ENCODE measurements at regions not wholly inside any gene's neighbourhood (a gene's known extent, or its start where the extent isn't known, plus 50 kb on each side); places are given as distances from the start of the nearest gene placed in this dataset.

DNA sequence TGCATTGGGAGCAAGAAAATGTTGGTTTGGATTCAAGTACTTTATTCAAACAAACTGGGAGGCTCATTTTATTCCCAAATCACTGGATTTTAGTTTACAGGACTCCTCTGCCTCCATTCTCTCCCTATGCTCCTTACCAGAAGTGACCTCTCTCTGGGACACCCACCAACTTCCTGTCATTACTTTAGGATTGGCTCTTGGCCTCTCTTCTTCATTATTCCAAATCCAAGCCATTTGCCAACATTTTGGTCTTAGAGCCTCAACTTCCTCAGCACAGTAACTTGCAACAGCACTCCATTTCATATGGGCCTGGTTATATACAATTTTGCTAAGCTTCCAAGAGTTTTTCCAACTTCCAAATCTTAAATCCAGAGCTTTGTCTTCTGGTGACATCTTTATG is 432.1 kb downstream of the NR2F2 start:
- Histone ChIP-seq H3K27ac (ENCODE audit: low read depth, low read length) (no peak overlapping the region), H3K27me3 (ENCODE audit: control insufficient read depth in 5 of 5, insufficient read depth in 4 of 5, low read length in 5 of 5) (peaks cover 0 to 3% (median 0%) of the 10 kb centered on the region in 5 donors), H3K4me1 (ENCODE audit: control insufficient read depth in 5 of 5, insufficient read depth in 5 of 5, low read length in 5 of 5) (no peaks in the 10 kb centered on the region), H3K4me3 (ENCODE audit: low read depth in 1 of 5, low read length in 5 of 5) (no peak overlapping the region), H3K36me3 (ENCODE audit: control insufficient read depth in 5 of 5, insufficient read depth in 5 of 5, low read length in 5 of 5) (no peaks in the 10 kb centered on the region), H3K9me3 (ENCODE audit: control insufficient read depth in 5 of 5, low read length in 5 of 5) (no peaks in the 10 kb centered on the region), H3K9ac (ENCODE audit: low read length in 5 of 5) (no peak overlapping the region)

DNA sequence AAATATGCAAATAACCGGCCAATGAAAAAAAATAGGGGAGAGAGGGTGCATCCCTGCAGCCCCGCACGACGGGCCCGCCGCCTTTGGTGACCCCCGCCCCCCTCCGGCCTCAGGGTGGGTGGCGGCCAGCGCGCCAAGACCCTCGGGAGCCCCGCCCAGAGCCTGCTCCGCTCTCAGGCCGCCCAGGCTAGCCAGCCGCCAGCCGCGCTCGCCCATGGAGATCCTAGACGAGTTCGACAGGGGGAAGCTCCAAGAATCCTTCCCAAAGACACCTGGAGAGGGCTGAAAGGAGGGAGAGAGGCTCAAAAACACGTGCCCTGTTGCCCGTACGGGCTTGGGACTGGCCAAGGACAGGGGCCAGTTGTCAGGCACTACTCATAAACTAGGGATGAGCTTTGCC is 434.0 kb downstream of the NR2F2 start:
- Histone ChIP-seq H3K9me3 (ENCODE audit: control insufficient read depth in 5 of 5, low read length in 5 of 5) (no peaks in the 10 kb centered on the region), H3K36me3 (ENCODE audit: control insufficient read depth in 5 of 5, insufficient read depth in 5 of 5, low read length in 5 of 5) (no peaks in the 10 kb centered on the region), H3K4me3 (ENCODE audit: low read depth in 1 of 5, low read length in 5 of 5) (no peak overlapping the region), H3K4me1 (ENCODE audit: control insufficient read depth in 5 of 5, insufficient read depth in 5 of 5, low read length in 5 of 5) (no peaks in the 10 kb centered on the region), H3K27me3 (ENCODE audit: control insufficient read depth in 5 of 5, insufficient read depth in 4 of 5, low read length in 5 of 5) (peaks cover 0 to 5% (median 0%) of the 10 kb centered on the region in 5 donors), H3K27ac (ENCODE audit: low read depth, low read length) (no peak overlapping the region), H3K9ac (ENCODE audit: low read length in 5 of 5) (no peak overlapping the region)

DNA sequence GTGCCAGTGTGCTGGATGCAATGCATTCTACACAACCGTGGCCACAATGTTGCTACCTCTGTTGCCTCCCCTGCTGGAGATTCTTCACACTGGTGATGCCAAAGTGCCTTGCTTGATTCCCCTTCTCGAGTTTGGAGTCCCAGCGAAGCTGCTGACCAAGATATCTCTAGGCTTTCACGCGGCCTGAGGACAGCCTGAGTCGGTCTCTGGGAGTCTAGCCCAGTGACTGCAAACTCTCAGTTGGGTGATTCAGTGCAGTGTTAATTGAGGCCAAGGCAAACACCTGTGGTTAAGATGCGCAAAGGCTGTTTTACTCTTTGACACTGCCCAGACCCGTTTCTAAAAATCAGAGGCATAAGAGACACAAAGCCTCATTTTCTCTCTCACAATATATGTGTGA is 434.4 kb downstream of the NR2F2 start:
- no peaks in the 10 kb centered on the region for H3K4me1 ChIP-seq (ENCODE audit: control insufficient read depth in 5 of 5, insufficient read depth in 5 of 5, low read length in 5 of 5)
- H3K27me3 ChIP-seq (ENCODE audit: control insufficient read depth in 5 of 5, insufficient read depth in 4 of 5, low read length in 5 of 5) = peaks cover 0 to 5% (median 0%) of the 10 kb centered on the region in 5 donors
- no peak overlapping the region for H3K4me3 ChIP-seq (ENCODE audit: low read depth in 1 of 5, low read length in 5 of 5)
- no peaks in the 10 kb centered on the region for H3K9me3 ChIP-seq (ENCODE audit: control insufficient read depth in 5 of 5, low read length in 5 of 5)
- H3K36me3 ChIP-seq (ENCODE audit: control insufficient read depth in 5 of 5, insufficient read depth in 5 of 5, low read length in 5 of 5) = no peaks in the 10 kb centered on the region
- H3K27ac ChIP-seq (ENCODE audit: low read depth, low read length) = no peak overlapping the region
- no peak overlapping the region for H3K9ac ChIP-seq (ENCODE audit: low read length in 5 of 5)

DNA sequence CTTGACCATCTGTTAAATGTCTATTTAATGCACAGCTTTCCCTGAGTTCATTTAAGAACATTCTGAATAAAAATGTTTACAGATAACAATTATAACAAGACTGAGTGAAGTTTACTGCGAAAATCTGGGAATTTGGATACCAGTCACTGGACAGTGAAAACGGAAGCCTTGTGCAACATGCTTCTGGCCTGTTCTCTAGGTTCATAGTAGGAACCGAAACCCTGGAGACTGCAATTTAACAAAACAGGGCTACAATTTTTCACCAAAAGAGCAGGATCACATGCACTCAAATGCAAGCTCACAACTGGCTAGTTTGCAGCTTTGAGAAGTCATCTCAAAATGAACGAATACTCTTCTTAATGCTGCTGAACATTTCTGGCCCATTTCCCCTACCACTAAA is 435.9 kb downstream of the NR2F2 start:
- H3K27ac ChIP-seq (ENCODE audit: low read depth, low read length) = no peak overlapping the region
- H3K9me3 ChIP-seq (ENCODE audit: control insufficient read depth in 5 of 5, low read length in 5 of 5) = no peaks in the 10 kb centered on the region
- H3K4me3 ChIP-seq (ENCODE audit: low read depth in 1 of 5, low read length in 5 of 5) = no peak overlapping the region
- no peaks in the 10 kb centered on the region for H3K4me1 ChIP-seq (ENCODE audit: control insufficient read depth in 5 of 5, insufficient read depth in 5 of 5, low read length in 5 of 5)
- H3K9ac ChIP-seq (ENCODE audit: low read length in 5 of 5) = no peak overlapping the region
- no peaks in the 10 kb centered on the region for H3K36me3 ChIP-seq (ENCODE audit: control insufficient read depth in 5 of 5, insufficient read depth in 5 of 5, low read length in 5 of 5)
- H3K27me3 ChIP-seq (ENCODE audit: control insufficient read depth in 5 of 5, insufficient read depth in 4 of 5, low read length in 5 of 5) = peaks cover 0 to 5% (median 0%) of the 10 kb centered on the region in 5 donors

DNA sequence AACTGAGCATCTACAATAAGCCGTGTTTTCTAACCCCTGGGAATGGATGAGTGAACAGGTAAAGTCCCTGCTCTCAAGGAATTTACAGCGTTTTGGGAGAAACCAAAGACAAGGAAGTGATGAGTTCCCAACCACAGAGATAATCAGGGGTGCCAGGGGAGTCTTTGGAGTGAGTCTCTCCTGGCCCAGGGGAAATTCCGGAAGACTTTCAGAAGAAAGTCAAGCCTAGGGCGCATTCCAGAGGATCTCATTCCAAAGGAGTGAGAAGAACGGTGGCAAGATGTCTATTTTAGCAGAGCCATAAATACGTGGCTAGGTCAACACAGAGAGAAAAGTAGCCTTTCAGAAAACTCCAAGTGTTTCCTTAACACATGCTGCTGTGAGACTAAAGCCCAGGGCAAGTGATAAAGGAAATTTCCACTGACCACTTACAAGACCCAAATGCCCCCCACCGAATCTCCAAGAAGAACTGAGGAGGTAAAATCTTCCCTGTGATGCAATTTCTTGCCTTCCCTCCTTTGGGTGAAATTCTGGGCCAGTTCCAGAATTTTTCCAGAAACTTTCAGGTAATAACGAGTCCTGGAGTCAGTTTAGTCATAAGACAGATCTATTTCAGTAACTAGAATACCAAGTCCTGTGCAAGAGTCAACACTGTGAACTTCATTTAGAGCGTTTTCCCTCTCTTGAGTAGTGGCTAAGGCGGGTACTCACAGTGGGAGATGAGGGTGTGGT is 437.4 kb downstream of the NR2F2 start:
- H3K36me3 ChIP-seq (ENCODE audit: control insufficient read depth in 5 of 5, insufficient read depth in 5 of 5, low read length in 5 of 5) = no peaks in the 10 kb centered on the region
- peaks cover 0 to 5% (median 0%) of the 10 kb centered on the region in 5 donors for H3K27me3 ChIP-seq (ENCODE audit: control insufficient read depth in 5 of 5, insufficient read depth in 4 of 5, low read length in 5 of 5)
- no peaks in the 10 kb centered on the region for H3K4me1 ChIP-seq (ENCODE audit: control insufficient read depth in 5 of 5, insufficient read depth in 5 of 5, low read length in 5 of 5)
- H3K9ac ChIP-seq (ENCODE audit: low read length in 5 of 5) = no peak overlapping the region
- no peak overlapping the region for H3K27ac ChIP-seq (ENCODE audit: low read depth, low read length)
- H3K9me3 ChIP-seq (ENCODE audit: control insufficient read depth in 5 of 5, low read length in 5 of 5) = no peaks in the 10 kb centered on the region
- H3K4me3 ChIP-seq (ENCODE audit: low read depth in 1 of 5, low read length in 5 of 5) = no peak overlapping the region

DNA sequence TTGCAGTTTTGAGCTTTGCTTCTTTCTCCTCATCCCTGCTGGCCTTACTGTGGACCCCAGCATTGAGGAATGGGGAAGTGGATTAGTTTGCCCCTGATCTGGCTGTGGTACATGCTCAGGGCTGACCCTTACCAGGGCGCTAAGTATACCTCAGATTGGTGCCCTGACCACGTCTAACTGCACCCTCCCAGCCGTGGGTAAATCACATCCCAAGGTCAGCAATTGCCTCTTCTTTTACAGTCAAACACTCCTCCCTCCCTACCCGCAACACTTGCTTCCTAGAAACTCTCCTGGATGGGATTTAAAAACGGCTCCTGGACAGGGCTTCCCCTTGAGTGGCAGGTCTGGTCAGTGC is 437.9 kb downstream of the NR2F2 start:
- H3K27ac ChIP-seq (ENCODE audit: low read depth, low read length) = no peak overlapping the region
- peaks cover 0 to 5% (median 0%) of the 10 kb centered on the region in 5 donors for H3K27me3 ChIP-seq (ENCODE audit: control insufficient read depth in 5 of 5, insufficient read depth in 4 of 5, low read length in 5 of 5)
- no peaks in the 10 kb centered on the region for H3K9me3 ChIP-seq (ENCODE audit: control insufficient read depth in 5 of 5, low read length in 5 of 5)
- no peaks in the 10 kb centered on the region for H3K4me1 ChIP-seq (ENCODE audit: control insufficient read depth in 5 of 5, insufficient read depth in 5 of 5, low read length in 5 of 5)
- H3K9ac ChIP-seq (ENCODE audit: low read length in 5 of 5) = no peak overlapping the region
- H3K4me3 ChIP-seq (ENCODE audit: low read depth in 1 of 5, low read length in 5 of 5) = no peak overlapping the region
- no peaks in the 10 kb centered on the region for H3K36me3 ChIP-seq (ENCODE audit: control insufficient read depth in 5 of 5, insufficient read depth in 5 of 5, low read length in 5 of 5)

DNA sequence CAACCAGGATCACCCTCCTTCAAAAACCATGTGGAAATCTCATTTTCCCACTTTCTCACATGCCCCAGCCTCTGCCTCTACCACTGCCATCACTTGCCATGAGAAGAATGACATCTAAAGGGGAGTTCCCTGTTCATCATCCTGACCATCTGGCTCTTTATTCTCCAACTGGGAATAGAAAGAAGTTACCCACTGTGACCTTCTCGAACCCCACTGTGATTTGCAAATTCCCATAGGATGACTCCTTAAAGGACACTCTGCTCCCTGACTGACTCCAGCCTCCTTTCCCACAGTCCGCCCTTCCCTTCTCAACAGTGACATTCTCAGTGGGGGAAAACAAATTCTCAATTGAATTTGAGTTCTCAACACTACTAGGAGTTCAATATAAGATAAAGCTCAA is 440.5 kb downstream of the NR2F2 start:
- H3K4me3 ChIP-seq (ENCODE audit: low read depth in 1 of 5, low read length in 5 of 5) = no peak overlapping the region

DNA sequence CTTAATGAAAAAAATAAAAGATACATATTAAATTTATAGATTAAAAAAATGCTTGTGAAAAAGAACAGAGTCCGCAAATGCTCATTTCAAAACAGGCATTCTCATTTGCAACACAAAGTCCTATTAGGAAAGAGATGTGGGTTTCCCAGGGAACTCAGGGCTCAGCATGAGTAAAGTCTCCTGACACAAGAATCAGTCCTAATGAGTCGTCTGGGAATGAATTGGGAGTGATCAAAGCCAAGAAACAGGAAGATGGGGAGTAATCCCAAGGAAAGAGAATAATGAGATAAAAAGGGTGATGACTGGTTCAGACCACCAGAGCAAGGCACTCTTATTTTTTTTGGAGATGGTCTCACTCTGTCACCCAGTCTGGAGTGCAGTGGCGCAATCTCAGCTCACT is 443.7 kb downstream of the NR2F2 start:
- no peak overlapping the region for H3K4me3 ChIP-seq (ENCODE audit: low read depth in 1 of 5, low read length in 5 of 5)
- H3K27me3 ChIP-seq (ENCODE audit: control insufficient read depth in 5 of 5, insufficient read depth in 4 of 5, low read length in 5 of 5) = peaks cover 0 to 2% (median 0%) of the 10 kb centered on the region in 5 donors
- H3K9ac ChIP-seq (ENCODE audit: low read length in 5 of 5) = no peak overlapping the region
- H3K36me3 ChIP-seq (ENCODE audit: control insufficient read depth in 5 of 5, insufficient read depth in 5 of 5, low read length in 5 of 5) = no peaks in the 10 kb centered on the region
- peaks cover 0 to 3% (median 0%) of the 10 kb centered on the region in 5 donors for H3K9me3 ChIP-seq (ENCODE audit: control insufficient read depth in 5 of 5, low read length in 5 of 5)
- no peak overlapping the region for H3K27ac ChIP-seq (ENCODE audit: low read depth, low read length)
- H3K4me1 ChIP-seq (ENCODE audit: control insufficient read depth in 5 of 5, insufficient read depth in 5 of 5, low read length in 5 of 5) = peaks cover 3 to 13% (median 10%) of the 10 kb centered on the region in 5 donors

More for the DNA sequence above, 440.5 kb downstream of the NR2F2 start:
- H3K36me3 ChIP-seq (ENCODE audit: control insufficient read depth in 5 of 5, insufficient read depth in 5 of 5, low read length in 5 of 5) = no peaks in the 10 kb centered on the region
- no peak overlapping the region for H3K9ac ChIP-seq (ENCODE audit: low read length in 5 of 5)
- H3K4me1 ChIP-seq (ENCODE audit: control insufficient read depth in 5 of 5, insufficient read depth in 5 of 5, low read length in 5 of 5) = no peaks in the 10 kb centered on the region
- no peak overlapping the region for H3K27ac ChIP-seq (ENCODE audit: low read depth, low read length)
- peaks cover 0 to 2% (median 0%) of the 10 kb centered on the region in 5 donors for H3K27me3 ChIP-seq (ENCODE audit: control insufficient read depth in 5 of 5, insufficient read depth in 4 of 5, low read length in 5 of 5)
- H3K9me3 ChIP-seq (ENCODE audit: control insufficient read depth in 5 of 5, low read length in 5 of 5) = peaks cover 0 to 1% (median 0%) of the 10 kb centered on the region in 5 donors

DNA sequence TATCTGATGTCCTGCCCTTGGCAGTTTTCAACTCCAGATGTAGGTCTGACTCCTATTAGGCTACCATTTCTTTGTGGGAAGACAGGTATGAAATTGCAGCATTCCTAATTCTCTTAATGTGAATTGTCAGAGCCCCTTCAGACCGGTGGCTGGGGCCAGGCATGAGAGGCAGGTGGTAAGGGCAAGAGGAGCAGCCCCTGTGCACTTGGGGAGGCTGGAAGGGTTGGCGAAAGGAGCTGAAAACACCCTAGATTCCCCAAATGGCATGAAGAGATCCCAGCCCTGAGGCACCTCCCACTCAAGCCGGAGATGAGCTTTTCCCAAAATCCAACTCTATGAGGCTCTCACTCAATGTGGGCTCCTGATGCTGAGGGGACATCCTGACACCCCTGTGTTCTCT is 453.2 kb downstream of the NR2F2 start:
- Histone ChIP-seq H3K27ac (ENCODE audit: low read depth, low read length) (no peak overlapping the region), H3K27me3 (ENCODE audit: control insufficient read depth in 5 of 5, insufficient read depth in 4 of 5, low read length in 5 of 5) (no peaks in the 10 kb centered on the region), H3K4me1 (ENCODE audit: control insufficient read depth in 5 of 5, insufficient read depth in 5 of 5, low read length in 5 of 5) (no peaks in the 10 kb centered on the region), H3K4me3 (ENCODE audit: low read depth in 1 of 5, low read length in 5 of 5) (no peak overlapping the region), H3K9ac (ENCODE audit: low read length in 5 of 5) (no peak overlapping the region), H3K9me3 (ENCODE audit: control insufficient read depth in 5 of 5, low read length in 5 of 5) (no peaks in the 10 kb centered on the region), H3K36me3 (ENCODE audit: control insufficient read depth in 5 of 5, insufficient read depth in 5 of 5, low read length in 5 of 5) (no peaks in the 10 kb centered on the region)

DNA sequence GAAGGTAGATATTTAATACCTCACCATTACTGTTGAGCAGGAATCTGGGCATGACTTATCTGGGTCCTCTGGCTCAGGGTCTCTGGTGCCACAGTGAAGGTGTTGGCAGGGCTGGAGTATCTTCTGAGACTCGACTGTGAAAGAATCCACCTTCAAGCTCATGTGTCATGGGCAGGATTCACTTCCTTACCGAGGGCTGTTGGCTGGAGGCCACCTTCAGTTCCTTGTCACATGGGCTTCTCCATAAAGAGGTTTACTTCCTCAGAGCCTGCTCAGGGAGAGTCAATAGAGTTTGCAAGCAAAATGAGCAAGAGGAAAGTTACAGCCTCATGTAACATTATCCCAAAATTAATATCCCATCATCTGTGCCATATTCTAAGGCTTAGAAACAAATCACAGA is 459.5 kb downstream of the NR2F2 start:
- Histone ChIP-seq H3K4me3 (ENCODE audit: low read depth in 1 of 5, low read length in 5 of 5) (no peak overlapping the region), H3K36me3 (ENCODE audit: control insufficient read depth in 5 of 5, insufficient read depth in 5 of 5, low read length in 5 of 5) (no peaks in the 10 kb centered on the region), H3K27me3 (ENCODE audit: control insufficient read depth in 5 of 5, insufficient read depth in 4 of 5, low read length in 5 of 5) (no peaks in the 10 kb centered on the region), H3K9ac (ENCODE audit: low read length in 5 of 5) (no peak overlapping the region), H3K27ac (ENCODE audit: low read depth, low read length) (no peak overlapping the region), H3K4me1 (ENCODE audit: control insufficient read depth in 5 of 5, insufficient read depth in 5 of 5, low read length in 5 of 5) (no peaks in the 10 kb centered on the region), H3K9me3 (ENCODE audit: control insufficient read depth in 5 of 5, low read length in 5 of 5) (no peaks in the 10 kb centered on the region)
